GM18507 (cell line): ENCODE measurements at regions not wholly inside any gene's neighbourhood (a gene's known extent, or its start where the extent isn't known, plus 50 kb on each side); places are given as distances from the start of the nearest gene placed in this dataset.

Experiments
- DNase-seq: peaks from one replicate; pipeline ENCODE4 v3.0.0; 2011; ENCODE audit warnings: low read depth; ENCODE audit not compliant: insufficient read length; ENCODE audit errors: extremely low spot score
- FAIRE-seq: peaks from 2 replicates; lab custom pipeline; 2011; peaks lifted over from hg19 to GRCh38; lab: Jason Lieb, UNC

DNA sequence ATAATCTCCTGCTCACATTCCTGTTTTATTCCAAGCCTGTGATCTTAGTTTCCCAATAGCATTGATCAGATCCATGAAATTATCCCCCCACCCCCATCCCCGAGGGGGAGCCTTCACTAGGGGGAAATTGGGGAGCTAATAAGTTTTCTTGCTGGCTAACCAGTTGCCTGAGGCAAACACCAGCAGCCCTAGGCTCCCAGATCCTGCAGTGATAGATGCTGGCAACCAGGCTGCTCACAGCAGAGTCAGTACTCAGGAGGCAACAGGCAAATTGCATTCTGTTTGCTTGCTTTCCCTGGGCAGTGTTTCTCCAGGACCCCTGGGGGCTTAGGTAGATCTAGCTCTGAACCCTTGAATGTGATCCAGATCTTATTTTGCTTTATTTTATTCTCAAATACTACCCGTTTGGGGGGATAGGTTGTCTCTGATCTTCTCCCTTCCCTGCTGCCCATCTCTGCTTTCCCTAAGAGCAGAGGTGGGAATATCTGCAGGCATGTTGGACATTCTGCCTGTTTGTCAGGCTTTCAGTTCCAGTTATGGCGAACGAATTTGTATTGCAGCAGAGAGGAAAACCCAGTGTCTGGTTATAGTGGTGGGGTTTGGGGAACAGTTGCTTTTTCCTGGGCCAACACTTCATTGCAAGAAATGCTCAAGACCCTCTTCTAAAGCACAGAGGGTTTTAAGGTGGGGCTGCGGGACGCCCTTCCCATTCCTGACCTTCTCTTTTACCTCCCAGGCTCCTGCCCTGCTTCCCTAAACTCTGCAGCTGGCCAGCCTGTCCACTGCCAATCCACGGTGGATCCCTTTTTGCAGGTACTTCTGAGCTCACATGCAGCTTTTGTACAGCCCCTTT is 289.8 kb upstream of the PLXNA2 start:
- FAIRE-seq, result no peak

DNA sequence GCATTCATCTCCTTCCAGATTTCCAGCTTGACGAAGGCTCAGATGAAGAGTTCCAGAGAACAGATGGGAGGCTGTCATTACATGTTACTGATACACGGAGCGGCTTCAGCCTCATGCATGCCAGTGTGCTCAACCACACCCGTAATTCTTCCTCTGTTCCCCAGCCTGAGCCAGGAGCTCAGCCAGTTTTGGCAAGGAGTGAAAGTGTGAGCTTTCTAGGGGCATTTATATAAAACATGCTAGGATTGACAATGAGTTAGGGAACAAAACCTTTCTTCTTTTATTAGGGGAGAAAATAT is 290.4 kb upstream of the PLXNA2 start:
- DNase-seq (no peak), FAIRE-seq (no peak)

More for the DNA sequence above, 289.8 kb upstream of the PLXNA2 start:
- no peak for DNase-seq

DNA sequence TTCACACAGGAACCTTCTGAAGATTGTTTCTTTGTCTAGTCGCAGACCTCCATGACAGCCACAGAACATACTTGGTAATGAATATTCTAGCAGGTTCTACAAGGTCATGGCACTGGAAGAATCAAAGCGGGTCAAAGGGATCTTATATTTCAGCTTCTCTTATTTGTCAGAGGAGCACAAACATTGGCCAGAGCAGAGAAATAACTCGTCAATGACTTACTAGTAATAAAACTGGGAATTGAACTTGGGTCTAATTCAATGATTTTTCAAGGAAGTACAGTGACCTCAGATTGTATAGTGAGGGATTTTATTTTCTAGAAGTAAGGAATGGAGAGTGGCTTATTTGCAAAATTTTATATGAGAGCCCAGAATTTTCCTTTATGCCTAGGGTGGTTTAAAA is 290.8 kb upstream of the PLXNA2 start:
- no peak for FAIRE-seq
- DNase-seq, result no peak

DNA sequence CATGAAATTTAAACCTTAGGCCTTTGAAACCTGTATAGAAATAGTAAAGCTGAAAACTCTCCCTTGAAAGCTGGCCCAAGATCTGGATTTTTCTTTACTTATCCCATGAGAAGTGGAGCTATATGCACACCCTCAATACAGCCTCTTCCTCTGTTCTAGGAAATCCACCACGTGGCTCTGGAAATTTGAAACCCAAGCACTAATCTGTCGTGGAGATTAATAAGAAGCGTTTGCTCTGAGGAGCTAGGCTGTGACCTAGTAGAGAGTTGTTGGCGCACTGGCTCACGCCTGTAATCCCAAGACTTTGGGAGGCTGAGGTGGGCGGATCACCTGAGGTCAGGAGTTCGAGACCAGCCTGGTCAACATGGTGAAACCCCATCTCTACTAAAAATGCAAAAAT is 291.3 kb upstream of the PLXNA2 start:
- no peak for FAIRE-seq
- no peak for DNase-seq

GRCh38 chr1:208536212-208536611 is 292.0 kb upstream of the PLXNA2 start:
- DNase-seq, result no peak
- no peak for FAIRE-seq

DNA sequence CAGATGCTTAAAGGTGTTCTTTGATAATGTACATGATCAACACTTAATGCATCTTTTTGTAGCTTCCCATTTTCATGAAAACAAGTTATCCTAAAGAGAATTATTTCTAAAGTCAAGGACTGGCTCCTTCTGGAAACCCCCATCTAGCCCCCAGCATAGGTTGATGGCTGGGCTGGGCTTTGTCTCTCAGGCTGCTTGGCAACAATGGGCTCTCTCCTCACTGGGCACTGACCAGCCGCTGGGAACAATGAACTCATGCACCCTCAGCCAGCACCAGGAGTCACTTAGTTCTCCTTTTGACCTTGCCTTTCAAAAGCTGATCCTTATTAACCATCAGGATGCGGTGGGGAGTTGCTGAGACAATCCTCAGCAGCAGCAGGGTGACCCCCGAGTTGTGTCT is 293.0 kb upstream of the PLXNA2 start:
- DNase-seq, result no peak
- no peak for FAIRE-seq

DNA sequence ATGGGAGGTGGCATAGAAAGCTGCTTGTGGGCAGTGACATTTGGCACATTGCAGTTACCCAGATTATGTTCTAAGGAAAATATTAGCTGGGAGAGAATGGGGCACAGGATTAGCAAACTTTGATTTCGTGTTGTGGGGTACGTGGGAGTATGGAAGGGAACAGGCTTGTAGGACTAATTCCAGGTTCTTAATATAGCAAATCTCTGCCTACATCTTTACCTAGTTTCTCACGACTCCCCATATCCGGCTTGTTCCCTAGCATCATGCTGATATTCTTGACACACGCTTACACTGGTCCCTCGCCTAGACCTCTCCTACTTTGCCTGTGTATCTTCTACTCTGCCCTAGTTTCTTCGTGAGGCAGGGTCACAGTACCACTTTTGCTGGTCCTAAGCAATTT is 293.9 kb upstream of the PLXNA2 start:
- FAIRE-seq (no peak), DNase-seq (no peak)

DNA sequence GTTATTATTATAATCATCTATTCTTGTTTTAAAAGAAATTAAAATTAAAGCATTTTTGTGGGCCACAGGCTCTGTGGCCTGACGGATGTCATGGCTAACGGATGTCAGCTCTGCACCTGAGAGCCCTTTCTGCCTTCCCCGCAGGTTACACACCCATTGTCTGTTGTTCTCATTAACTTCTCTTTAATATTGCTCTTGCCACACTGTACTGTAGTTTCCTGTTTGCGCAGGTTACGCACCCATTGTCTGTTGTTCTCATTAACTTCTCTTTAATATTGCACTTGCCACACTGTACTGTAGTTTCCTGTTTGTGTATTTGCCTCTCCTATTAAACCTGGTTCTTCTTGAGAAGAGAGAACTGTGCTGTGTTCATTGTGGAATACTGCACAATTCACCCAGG is 294.4 kb upstream of the PLXNA2 start:
- DNase-seq, result no peak
- no peak for FAIRE-seq

GRCh38 chr1:208540724-208541123 is 296.5 kb upstream of the PLXNA2 start:
- DNase-seq (no peak), FAIRE-seq (no peak)

DNA sequence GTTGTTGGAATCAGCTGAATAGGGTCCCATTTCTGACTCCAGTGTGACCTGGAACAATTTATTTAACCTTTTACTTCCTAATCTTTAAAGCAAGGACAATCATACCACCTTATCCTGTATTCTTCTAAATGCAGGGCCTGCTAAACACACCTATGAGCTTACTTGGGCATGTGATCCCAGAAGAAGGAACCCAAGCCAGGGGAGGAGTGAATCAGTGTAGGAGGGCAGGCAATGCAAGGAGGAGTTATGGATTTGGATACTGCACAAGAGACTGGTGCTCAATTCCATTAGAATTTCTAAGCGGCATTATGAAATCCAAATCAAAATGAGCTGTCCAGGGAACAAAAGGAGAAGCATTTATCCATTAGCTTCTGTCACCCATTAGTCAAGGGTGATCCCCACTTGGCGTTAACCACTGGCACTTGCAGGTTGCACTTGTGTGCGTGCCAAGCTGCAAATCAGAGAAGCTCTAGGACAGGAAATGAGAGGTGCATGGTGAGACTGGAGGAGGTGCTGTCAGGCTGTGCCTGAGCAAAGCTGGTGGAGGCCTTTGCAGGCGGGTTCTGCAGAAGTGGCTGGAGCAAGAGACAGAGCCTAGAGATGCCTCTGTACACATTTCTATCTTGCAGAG is 297.2 kb upstream of the PLXNA2 start:
- peak; percentile 54 for FAIRE-seq
- DNase-seq, result no peak

GRCh38 chr1:208542309-208542708 is 298.1 kb upstream of the PLXNA2 start:
- no peak for FAIRE-seq
- DNase-seq, result no peak

DNA sequence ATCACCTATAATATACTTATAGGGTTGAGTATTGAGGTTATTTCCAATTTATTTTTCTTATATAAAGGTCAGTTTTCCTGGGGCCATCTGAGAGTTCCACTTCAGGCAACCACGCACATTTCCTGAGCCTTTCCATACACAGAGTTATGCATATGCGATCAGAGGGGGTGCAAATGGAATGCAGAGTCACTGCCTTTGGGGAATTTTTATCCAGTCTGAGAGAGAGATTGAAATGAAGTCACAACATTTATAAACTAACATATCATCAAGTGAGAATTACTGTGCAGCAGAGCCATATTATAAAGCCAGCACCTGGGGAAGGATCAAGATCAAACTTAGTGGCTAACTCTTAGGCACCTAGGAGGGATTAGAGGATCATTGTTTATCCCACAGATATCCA is 299.9 kb upstream of the PLXNA2 start:
- DNase-seq (no peak), FAIRE-seq (no peak)

DNA sequence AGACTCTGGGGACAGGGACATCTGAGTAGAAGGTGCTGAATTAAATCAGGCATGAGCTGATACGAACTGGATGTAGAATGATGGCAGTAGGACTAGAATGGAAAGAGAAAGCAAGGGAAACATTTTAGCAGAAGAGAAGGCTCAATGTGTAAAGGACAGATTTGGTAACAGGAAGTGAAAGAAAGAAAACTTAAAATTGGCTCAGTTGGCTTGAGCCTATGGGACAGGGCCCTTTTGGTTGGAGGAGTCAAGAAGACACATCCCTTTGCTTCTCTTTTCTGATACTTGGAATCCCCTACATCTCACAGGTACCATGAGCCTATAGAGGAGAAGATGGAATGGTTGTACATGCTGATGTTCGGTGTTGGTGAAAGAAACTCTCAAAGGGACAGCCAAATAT is 300.6 kb upstream of the PLXNA2 start:
- FAIRE-seq (peak; percentile 9), DNase-seq (no peak)

- DNase-seq, result no peak
- no peak for FAIRE-seq
These were observed 306.8 kb upstream of the PLXNA2 start for GRCh38 chr1:208551024-208551423.

GRCh38 chr1:208551633-208552320 is 307.6 kb upstream of the PLXNA2 start:
- DNase-seq, result no peak
- FAIRE-seq, result no peak

- FAIRE-seq (no peak), DNase-seq (no peak)
These were observed 308.7 kb upstream of the PLXNA2 start for GRCh38 chr1:208552928-208553327.

DNA sequence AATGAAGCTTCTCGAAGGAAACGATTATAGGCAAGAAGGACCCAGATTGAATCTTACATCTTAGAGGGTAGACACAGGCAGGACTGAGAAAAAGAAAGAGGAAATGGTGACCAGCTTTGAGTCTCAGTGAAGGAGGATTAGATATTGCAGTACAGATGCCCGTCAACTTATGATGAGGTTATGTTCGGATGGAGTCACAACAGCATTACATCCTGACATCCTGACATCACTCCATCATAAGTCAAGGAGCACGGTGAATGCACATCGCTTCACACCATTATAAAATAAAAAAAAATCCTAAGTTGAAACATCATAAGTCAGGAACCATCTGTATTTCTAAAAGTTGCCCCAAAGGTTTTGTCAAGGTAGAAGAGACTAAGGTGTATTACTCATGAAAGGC is 312.3 kb upstream of the PLXNA2 start:
- no peak for FAIRE-seq

GRCh38 chr1:208557046-208557722 is 313.0 kb upstream of the PLXNA2 start:
- FAIRE-seq (no peak), DNase-seq (no peak)

More for the DNA sequence above, 312.3 kb upstream of the PLXNA2 start:
- no peak for DNase-seq

DNA sequence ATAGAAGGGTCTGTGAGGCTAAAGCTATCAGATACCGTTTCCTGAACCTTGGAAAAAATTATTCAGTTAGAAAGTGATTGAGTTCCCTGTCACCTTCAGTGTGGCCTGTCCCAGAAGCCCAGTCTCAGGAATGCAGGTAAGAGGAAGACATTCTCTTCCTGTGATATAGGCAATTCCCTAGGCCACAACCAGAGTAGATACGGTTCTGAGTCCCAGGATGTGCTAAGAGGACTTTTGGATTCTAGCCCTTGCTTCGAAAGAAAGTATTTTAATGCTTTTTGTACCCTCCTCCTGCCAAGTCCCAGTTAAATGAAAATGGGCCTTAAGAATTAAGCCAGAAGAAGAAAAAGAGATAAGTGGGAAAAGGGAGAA is 313.5 kb upstream of the PLXNA2 start:
- DNase-seq, result no peak
- FAIRE-seq, result no peak

- FAIRE-seq, result no peak
- DNase-seq, result no peak
These were observed 315.6 kb upstream of the PLXNA2 start for GRCh38 chr1:208559597-208560329.
